ENCODE measurements at regions not wholly inside any gene's neighbourhood (a gene's known extent, or its start where the extent isn't known, plus 50 kb on each side); places are given as distances from the start of the nearest gene placed in this dataset.

DNA sequence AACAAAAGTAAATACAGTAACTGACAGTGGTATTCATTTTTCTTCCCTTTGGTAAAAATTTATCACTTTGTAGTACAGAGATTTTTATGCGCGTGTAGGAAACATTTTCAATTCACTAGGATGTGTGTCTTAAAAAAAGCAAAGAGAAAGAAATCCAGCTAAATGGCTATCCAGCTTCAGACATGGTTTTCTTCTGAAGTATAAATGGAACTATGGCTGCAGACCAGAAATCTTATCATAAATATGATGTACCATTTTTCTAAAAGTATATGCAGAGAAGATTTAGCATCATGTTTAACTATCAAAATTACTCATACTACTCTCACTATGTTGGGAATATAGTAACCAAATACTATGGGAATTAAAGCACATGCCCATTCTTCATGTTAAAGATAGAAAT, 328.4 kb upstream of the SMIM30 start:
- TF ChIP-seq CTCF (IDR thresholded peaks at IDR 0.05): no peak
- TF ChIP-seq EP300 (IDR thresholded peaks at IDR 0.05): no peak
- no peak for TF ChIP-seq POLR2AphosphoS5 (IDR thresholded peaks at IDR 0.05)
- no peak for TF ChIP-seq POLR2A (IDR thresholded peaks at IDR 0.05; ENCODE audit: low read depth)

All from esophagus muscularis mucosa (tissue), 4 donors.